ENCODE measurements at regions not wholly inside any gene's neighbourhood (a gene's known extent, or its start where the extent isn't known, plus 50 kb on each side); places are given as distances from the start of the nearest gene placed in this dataset.

- DNase-seq (ENCODE audit: low read depth), result no peak
These were observed 207.7 kb upstream of the ATP11B start for GRCh38 chr3:182585532-182586150.

DNA sequence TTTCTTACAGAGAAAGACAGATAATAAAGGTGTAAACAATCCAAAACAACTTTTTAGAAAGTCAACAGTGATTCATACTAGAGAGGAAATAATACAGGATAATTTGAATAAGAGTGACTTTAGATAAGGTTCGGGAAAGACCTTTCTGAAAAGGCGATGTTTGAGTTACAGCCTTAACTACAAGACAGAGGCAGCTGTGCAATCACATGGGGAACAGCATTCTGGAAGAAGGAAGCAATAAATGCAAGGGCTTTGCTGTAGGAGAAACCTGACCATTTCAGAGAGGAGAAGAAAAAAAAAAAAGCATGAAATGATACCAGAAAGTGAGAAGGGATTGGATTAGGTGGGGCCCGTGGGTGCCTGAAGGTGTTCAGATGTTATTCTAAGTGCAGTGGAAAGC, 200.6 kb upstream of the ATP11B start:
- no peak for DNase-seq (ENCODE audit: low read depth)

DNA sequence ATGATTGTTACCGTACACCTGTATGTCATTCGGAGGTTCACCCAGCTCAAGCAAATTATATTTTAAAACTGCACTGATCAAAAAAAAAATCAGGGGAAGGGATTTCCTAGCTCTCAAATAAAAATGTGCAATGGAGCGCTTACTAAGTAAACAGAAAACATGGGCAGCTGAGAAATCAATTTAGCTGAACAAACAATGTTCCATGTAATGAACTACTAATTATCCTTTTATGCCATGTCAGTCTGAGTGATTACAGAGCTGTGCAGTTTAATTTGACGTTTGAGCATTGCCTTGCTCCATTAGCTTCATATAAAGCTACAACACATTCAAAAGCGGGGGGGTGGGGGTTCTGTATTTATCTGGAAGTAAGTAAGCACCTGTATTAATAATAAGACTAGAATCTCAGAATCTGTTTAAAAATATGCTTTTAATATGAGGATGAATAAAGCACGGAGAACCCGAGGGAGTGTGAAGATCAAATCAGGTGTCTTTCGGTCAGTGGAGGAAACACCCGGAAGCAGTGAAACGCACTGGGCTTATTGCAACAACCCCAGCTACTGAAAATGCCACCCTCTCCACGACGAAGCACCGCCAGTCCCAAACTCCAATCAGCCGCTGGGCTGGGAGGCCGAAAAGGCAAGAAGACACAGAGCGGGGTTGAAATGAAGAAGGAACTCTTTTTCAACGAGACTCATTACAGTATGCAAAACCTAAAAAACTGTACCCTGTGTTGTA, 196.5 kb upstream of the ATP11B start:
- no peak for DNase-seq (ENCODE audit: low read depth)

- no peak for DNase-seq (ENCODE audit: low read depth)
These were observed 195.7 kb upstream of the ATP11B start for GRCh38 chr3:182597621-182598041.

DNA sequence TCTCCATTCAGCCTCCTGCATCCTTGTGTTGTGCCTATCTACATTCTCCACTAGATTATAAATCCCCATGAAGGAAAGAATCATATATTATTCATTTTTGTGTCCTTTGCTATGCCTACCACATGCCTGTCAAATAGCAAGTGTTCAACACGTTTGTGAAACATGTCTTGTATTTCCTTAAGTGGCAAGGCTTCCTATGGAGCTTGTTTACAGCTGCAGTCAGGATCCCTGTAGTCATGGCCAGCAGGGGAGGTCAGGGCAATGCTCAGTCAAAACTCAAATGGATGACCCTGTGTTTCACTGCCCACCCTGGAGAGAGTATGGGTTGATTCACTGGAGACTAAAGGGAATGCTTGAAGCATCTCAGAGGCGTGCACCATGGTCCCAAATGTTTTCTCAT, 191.7 kb upstream of the ATP11B start:
- no peak for DNase-seq (ENCODE audit: low read depth)

- no peak for DNase-seq (ENCODE audit: low read depth)
These were observed 189.8 kb upstream of the ATP11B start for GRCh38 chr3:182603501-182603900.

- DNase-seq (ENCODE audit: low read depth), result no peak
These were observed 187.3 kb upstream of the ATP11B start for GRCh38 chr3:182605882-182606611.

- no peak for DNase-seq (ENCODE audit: low read depth)
These were observed 186.3 kb upstream of the ATP11B start for GRCh38 chr3:182606905-182607504.

- DNase-seq (ENCODE audit: low read depth), result no peak
These were observed 184.5 kb upstream of the ATP11B start for GRCh38 chr3:182608832-182609231.

DNA sequence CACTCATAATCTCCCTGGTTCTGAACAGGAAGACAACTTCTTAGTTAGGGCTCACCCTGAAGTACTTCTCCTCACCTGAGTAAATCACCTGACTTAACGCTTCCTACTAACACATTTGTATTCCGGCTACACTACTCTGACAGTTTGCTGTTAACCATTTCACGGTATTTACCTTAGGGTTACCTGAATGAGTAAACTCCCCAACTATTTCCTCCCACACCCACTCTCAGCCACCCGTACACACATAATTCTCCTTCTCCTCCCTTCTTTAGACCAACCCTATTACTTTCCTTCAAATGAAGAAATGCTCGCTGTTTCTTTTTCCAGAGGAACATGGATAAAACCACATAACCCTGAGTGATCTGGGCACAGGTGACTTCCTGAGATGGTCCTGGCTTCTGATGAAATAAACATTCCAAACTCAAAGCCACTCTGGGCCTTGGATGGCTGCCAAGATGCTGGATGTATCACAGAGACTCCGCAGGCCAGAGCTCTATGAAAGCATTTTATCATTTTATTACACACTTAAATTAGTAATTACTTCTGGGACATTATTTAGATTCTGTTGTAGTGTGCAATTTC, 183.6 kb upstream of the ATP11B start:
- no peak for DNase-seq (ENCODE audit: low read depth)

DNA sequence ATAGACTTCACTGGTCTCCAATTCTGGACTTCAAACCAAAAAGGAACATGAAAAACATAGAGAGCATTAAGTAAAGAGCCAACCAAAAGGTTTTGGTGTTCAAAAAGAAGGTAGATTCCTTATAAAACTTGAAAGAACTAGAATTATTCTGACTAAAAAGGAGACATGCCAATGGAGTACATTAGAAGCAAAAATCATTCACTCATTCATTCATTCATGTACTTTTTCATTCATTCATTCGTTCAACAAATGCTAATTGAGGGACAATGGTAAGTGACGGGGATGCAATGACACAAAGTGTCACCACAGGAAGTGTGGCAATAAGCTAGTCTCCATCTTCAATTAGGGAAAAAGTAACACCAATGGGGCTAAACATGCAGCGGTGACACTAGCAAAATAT, 181.0 kb upstream of the ATP11B start:
- DNase-seq (ENCODE audit: low read depth), result no peak

DNA sequence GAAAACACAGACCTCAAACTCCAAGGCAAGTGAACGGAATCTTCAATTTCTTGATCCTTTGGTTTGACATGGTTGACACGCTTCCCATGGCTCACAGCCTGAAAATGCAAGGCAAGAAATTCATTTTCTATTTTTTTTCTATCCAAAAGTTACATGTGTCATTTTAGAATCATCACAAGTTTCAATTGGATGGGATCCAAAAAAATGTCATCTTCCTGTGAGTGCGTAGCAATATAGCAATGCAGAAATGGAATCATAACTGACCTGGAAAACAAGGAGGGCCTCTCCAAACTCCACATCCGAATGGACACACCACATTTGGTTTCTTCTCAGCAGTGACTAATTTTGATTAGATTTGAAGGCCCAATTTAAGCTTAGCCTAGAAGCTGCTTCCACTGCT, 175.8 kb upstream of the ATP11B start:
- no peak for DNase-seq (ENCODE audit: low read depth)

- DNase-seq (ENCODE audit: low read depth), result no peak
These were observed 175.1 kb upstream of the ATP11B start for GRCh38 chr3:182618085-182618732.

- DNase-seq (ENCODE audit: low read depth), result no peak
These were observed 174.2 kb upstream of the ATP11B start for GRCh38 chr3:182618981-182619591.

- DNase-seq (ENCODE audit: low read depth), result no peak
These were observed 172.4 kb upstream of the ATP11B start for GRCh38 chr3:182620723-182621434.

DNA sequence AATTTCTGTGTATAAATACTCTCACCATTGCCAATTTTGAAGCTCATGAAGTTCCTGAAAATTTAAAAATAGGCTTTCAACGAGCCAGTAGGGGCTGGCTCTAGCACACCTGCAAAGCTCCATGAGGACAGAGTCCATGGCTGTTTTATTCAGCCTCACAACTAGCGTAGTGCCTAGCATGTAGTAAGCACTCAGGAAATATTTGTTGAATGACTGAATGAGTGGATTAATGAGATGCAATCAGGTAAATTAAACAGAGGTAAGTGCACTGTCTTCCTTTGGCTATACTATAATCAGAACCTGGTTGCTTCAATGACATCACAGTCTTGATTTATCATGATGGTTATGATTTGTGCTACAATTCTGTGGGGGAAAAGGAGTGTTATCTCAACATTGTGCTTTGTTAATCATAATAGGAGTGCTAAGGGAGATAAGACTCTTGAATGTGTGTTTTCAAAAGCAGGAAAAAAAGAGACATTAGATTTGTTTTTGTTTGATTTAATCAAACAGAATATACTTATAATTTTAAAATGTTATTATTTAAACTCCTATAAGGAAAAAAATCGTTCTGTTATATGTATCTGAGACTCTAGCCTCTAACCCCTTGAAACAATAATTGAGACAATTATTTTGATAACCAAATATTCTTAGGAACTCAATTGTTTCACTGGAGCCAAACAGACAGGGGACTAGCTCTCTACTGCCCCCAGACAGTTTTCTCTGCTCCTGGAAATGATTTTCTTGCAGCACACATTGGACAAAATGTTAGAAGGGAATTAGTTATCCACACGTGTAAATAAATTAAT, 171.7 kb upstream of the ATP11B start:
- no peak for DNase-seq (ENCODE audit: low read depth)

DNA sequence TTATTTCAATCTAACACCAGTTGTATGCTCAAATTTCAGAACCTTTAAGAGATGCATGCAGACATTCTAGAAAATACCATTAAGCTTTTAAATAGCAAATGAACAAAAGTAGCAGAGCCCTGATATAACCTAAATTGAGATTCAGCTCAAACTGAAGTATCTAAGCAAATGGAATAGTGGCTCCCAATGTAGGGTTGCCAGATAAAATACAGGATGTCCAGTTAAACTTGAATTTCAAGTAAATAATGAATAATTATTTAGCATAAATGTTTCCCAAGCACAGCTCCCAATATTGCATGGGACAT, 171.1 kb upstream of the ATP11B start:
- DNase-seq (ENCODE audit: low read depth), result no peak

DNA sequence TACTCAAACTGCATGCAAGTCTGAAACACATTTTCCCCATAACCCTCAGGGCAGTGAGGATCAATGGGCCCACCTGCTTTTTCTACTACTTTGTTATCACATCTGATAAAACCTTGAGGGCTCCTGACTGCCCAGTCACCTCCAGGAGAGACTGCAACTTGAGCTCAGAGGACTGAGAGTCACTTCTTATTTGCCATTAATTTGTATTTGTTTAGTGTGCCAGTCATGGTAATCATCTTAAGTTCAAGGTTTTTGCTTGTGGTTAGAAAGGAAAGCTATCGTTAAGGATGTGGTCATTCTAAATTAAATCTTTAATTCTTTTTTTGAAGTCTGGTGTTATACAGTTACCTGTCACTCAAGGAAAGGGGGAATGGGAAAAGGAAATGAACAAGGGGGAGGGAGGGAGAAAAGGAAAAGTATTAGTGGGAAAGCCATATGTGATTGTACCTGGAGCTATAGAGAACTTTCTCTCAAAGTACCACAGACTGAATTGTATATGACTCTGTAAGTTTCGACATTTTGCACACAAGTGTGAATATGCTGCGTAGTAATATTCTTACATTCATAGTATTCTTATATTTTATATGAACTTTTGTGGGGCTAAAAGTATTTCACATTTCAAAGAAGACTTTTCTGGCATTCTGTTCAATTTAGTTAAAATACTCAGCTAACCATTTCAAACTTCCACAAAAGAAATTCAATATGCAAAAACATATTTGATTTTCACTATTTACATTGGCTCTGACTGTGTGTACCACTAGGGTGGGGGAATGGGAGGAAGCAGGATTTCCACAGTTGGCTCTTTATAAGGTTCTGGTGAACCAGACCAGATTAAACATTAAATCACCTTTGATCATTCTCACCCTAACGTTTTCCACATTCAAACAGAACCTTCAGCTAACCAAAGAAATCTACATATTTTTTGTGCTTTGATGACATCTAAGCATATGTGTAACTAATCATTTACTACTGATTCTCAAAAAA, 166.5 kb upstream of the ATP11B start:
- no peak for DNase-seq (ENCODE audit: low read depth)

DNA sequence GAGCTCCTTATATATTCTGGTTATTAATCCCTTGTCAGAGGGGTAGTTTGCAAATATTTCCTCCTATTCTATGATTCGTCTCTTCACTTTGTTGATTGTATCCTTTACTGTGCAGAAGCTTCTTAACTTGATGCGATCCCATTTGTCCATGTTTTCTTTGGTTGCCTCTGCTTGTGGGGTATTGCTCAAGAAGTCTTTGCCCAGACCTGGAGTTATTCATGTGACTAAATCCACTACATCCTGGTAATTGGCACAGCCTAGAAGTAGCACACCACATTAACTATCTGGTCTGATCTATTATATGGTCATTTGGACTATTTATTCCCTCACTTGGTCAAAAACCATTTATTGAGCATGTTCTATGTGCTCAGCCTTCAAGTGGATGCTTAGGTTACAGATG, 164.8 kb upstream of the ATP11B start:
- no peak for DNase-seq (ENCODE audit: low read depth)

Data from fibroblast of gingiva (primary cell).